LNCaP clone FGC (cell line): ENCODE measurements at regions not wholly inside any gene's neighbourhood (a gene's known extent, or its start where the extent isn't known, plus 50 kb on each side); places are given as distances from the start of the nearest gene placed in this dataset.
A peak's percentile ranks its signal among the peaks of the same experiment; 100 is the strongest.
"Not testable (repeated sequence)": the region's sequence is repeated elsewhere in the genome, so short reads cannot be mapped to it uniquely, and the experiment has no call there.

Experiments used
- DNase-seq: peaks from one replicate; pipeline ENCODE4 v3.0.0-alpha.2; 2011; ENCODE audit warnings: low read depth
- H3K4me3 ChIP-seq: 2 replicates; pipeline ENCODE4 v1.5.1; 2011; ENCODE audit warnings: mild to moderate bottlenecking, low read depth, low read length, control low read depth
- CTCF ChIP-seq: IDR thresholded peaks from 2 replicates; pipeline ENCODE4 v1.5.1; 2012; ENCODE audit warnings: mild to moderate bottlenecking; ENCODE audit not compliant: control insufficient read depth, insufficient read depth; ENCODE audit errors: extremely low read depth

GRCh38 chrX:65846974-65847373 lies 179.5 kb downstream of the MSN start:
- no peak for DNase-seq
- no peak overlapping the region for H3K4me3 ChIP-seq
- no peak for TF ChIP-seq CTCF

DNA sequence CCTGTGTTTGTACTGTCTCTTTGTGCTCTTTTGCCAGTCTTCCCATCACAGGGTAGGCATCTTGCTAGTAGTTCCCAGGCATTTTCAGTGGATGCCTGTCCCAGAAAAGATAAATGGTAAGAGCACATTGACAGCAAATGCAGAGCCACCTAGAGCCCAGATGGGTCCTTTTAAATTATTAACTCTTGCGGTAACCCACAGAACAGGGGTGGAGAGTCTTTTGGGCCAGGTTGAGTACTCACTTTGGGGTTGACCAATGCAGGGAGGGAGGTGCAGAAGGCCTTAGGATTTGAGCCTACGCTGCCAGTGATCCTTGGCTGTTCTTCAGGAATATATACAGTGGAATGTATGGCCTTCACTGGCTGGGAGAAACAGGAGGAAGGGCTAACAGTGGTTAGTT lies 173.8 kb downstream of the MSN start:
- no peak for TF ChIP-seq CTCF
- no peak for DNase-seq
- H3K4me3 ChIP-seq = no peak overlapping the region

DNA sequence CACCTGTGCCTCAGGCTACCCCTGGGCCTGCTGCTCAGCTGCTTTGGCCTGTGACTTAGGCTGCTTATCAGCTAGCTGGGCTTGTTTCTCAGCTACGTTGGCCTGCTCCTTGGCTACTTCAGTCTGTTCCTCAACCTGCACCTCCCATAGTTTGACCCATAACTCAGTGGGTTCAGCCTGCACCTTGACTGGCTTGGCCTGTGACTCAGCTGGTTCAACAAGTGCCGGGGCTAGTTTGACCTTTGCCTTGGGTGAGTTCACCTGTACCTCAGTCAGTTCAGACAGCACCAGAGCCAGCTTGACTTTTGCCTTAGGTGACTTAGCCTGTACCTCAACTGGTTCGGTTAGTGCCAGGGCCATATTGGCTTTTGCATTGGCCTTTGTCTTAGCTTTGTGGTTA lies 171.2 kb downstream of the MSN start:
- TF ChIP-seq CTCF = no peak
- DNase-seq = no peak

GRCh38 chrX:65837875-65838549 lies 170.6 kb downstream of the MSN start:
- no peak for TF ChIP-seq CTCF
- H3K4me3 ChIP-seq = no peak overlapping the region
- DNase-seq = peak; percentile 15

More for the DNA sequence above, 171.2 kb downstream of the MSN start:
- H3K4me3 ChIP-seq = no peak overlapping the region

DNA sequence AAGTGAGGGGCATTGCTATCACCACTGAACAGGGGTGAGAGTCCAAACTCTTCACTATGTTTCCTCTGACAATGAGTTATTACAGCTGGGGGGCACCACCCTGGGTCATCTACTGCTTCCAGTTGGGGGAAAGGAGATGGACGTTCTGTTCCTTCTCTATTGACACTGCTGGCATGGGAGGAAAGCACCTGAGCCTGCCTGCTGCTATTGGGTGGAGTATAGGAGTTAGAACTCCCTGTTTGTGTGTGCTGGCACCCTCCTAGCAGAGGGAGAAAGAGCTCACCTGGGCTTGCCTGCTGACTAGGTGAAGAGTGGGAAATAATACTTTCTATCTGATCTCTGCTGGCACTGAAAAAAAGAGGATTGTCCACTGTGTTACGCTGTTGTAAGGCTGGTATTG lies 163.8 kb downstream of the MSN start:
- peak; percentile 38 for DNase-seq

DNA sequence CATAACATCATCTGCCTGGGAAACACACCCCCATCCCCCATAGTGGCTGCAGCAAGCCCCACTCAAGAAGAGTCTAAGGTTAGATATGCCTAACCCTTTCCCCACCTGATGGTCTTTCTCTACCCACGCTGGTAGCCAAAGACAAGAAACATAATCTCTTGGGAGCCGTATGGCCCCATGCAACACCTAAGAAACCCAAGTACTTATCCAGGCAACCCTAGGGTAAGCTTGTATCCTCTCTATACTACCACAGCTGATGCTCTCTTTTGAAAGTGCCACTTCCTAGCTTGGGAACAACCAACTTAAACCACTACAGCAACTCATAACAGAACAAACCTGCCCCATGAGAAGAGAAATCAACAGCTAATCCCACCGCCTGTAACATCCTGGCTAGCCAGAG lies 161.1 kb downstream of the MSN start:
- H3K4me3 ChIP-seq = no peak overlapping the region
- no peak for TF ChIP-seq CTCF
- DNase-seq = no peak

More for the DNA sequence above, 163.8 kb downstream of the MSN start:
- TF ChIP-seq CTCF = no peak
- H3K4me3 ChIP-seq = no peak overlapping the region

GRCh38 chrX:65825226-65825625 lies 157.8 kb downstream of the MSN start:
- not testable (repeated sequence) for DNase-seq

More at GRCh38 chrX:65825226-65825625, 157.8 kb downstream of the MSN start:
- not testable (repeated sequence) for H3K4me3 ChIP-seq
